HepG2 (cell line): ENCODE measurements at regions not wholly inside any gene's neighbourhood (a gene's known extent, or its start where the extent isn't known, plus 50 kb on each side); places are given as distances from the start of the nearest gene placed in this dataset.
A peak's percentile ranks its signal among the peaks of the same experiment; 100 is the strongest.

Experiments
- ATAC-seq: fragments of 200-7000 bp; cut with Tn5 transposase; 3 replicates; pipeline ENCODE4 v1.9.1; 2020; ENCODE audit warnings: mild to moderate bottlenecking, moderate library complexity
- BruUV-seq: library from RNA; stranded (reverse); fragments of 400-500 nt; replicated peaks from 2 replicates; lab custom pipeline; 2021; lab: Mats Ljungman, UMichigan
- CTCF ChIA-PET: fragments of 300-600 bp; formaldehyde crosslinking; extraction: SDS; loops from one replicate; lab custom pipeline; 2021; ENCODE audit warnings: low total read pairs, inconsistent platforms, low intra/inter-chr PET ratio; lab: Yijun Ruan, JAX
- POLR2A ChIA-PET: fragments of 350-600 bp; sonication (Branson Sonifier 250); formaldehyde crosslinking; loops from one replicate; lab custom pipeline; 2020; ENCODE audit warnings: antibody characterized with exemption, inconsistent platforms; lab: Yijun Ruan, JAX
- DNase-seq: peaks from one replicate; pipeline ENCODE4 v3.0.0-alpha.2; 2015; ENCODE audit warnings: low spot score
- FAIRE-seq: peaks from 3 replicates; lab custom pipeline; 2011; peaks lifted over from hg19 to GRCh38; lab: Jason Lieb, UNC
- H2AFZ ChIP-seq: one replicate; pipeline ENCODE4 v1.6.1; 2011; ENCODE audit warnings: low read length, inconsistent platforms
- H3K27ac ChIP-seq: fragments of 300-600 bp; 3 replicates; pipeline ENCODE4 v1.8.0; 2011; ENCODE audit warnings: mixed run types, mild to moderate bottlenecking, mixed read lengths, low read length, inconsistent platforms; ENCODE audit not compliant: insufficient read depth; ENCODE audit errors: extremely low read length
- H3K27me3 ChIP-seq, 2 experiments: fragments of 200-600 bp in 1 of 2; 2 replicates in 1 of 2; 3 replicates in 1 of 2; pipeline versions ENCODE4 v1.6.0 to v1.8.0; 2011; ENCODE audit warnings: low read length in 2 of 2, mild to moderate bottlenecking in 2 of 2, moderate library complexity in 2 of 2, inconsistent platforms in 1 of 2; ENCODE audit not compliant: insufficient read depth in 2 of 2, control insufficient read depth in 1 of 2
- H3K36me3 ChIP-seq, 2 experiments: fragments of 200-600 bp in 1 of 2; replicated peaks in 1 of 2; 2 replicates in 1 of 2; 3 replicates in 1 of 2; pipeline versions ENCODE4 v1.5.1 to v1.8.0; 2011; ENCODE audit warnings: low read length in 2 of 2, inconsistent platforms in 1 of 2; ENCODE audit not compliant: insufficient read depth in 2 of 2, control insufficient read depth in 1 of 2
- H3K4me1 ChIP-seq: 2 replicates; pipeline ENCODE4 v1.5.1; 2012; ENCODE audit warnings: low read length, inconsistent platforms; ENCODE audit not compliant: insufficient read depth
- H3K4me2 ChIP-seq: 2 replicates; pipeline ENCODE4 v1.6.0; 2011; ENCODE audit warnings: low read depth, low read length, inconsistent platforms
- H3K4me3 ChIP-seq, 3 experiments: fragments of 200-600 bp in 1 of 3; sonication (generic), shearing (Covaris generic) in 1 of 3; replicated peaks in 1 of 3; 2 replicates each; pipeline ENCODE4 v1.5.1; 2011 to 2016; ENCODE audit warnings: low read length in 3 of 3, inconsistent platforms in 2 of 3, low read depth in 2 of 3, mild to moderate bottlenecking in 2 of 3, control low read depth in 1 of 3, mixed read lengths in 1 of 3; ENCODE audit not compliant: insufficient read depth in 1 of 3
- H3K79me2 ChIP-seq: one replicate; pipeline ENCODE4 v1.6.1; 2011; ENCODE audit warnings: low read length, inconsistent platforms; ENCODE audit not compliant: insufficient read depth
- H3K9ac ChIP-seq: 2 replicates; pipeline ENCODE4 v1.6.0; 2011; ENCODE audit warnings: mild to moderate bottlenecking, low read depth, low read length, inconsistent platforms; ENCODE audit not compliant: insufficient read depth
- H3K9me3 ChIP-seq: 2 replicates; pipeline ENCODE4 v1.5.1; 2012; ENCODE audit warnings: mild to moderate bottlenecking, low read length
- H4K20me1 ChIP-seq: 2 replicates; pipeline ENCODE4 v1.6.0; 2011; ENCODE audit warnings: inconsistent platforms, mild to moderate bottlenecking, low read length, moderate library complexity; ENCODE audit not compliant: insufficient read depth
- CBX5 ChIP-seq: sonication (generic); formaldehyde crosslinking; IDR thresholded peaks from 2 replicates; pipeline ENCODE4 v1.4.0; 2020; ENCODE audit warnings: missing genetic modification reagents, borderline replicate concordance
- CENPT ChIP-seq: sonication (generic); formaldehyde crosslinking; IDR thresholded peaks from 2 replicates; pipeline ENCODE4 v1.8.0; 2022; ENCODE audit warnings: low read depth, mild to moderate bottlenecking, moderate library complexity, missing genetic modification reagents
- FOSL2 ChIP-seq: sonication (generic); formaldehyde crosslinking; IDR thresholded peaks from 2 replicates; pipeline ENCODE4 v1.4.0; 2020; ENCODE audit warnings: missing genetic modification reagents
- HOXA7 ChIP-seq: sonication (generic); formaldehyde crosslinking; IDR thresholded peaks from 2 replicates; pipeline ENCODE4 v1.8.1; 2022; ENCODE audit warnings: mild to moderate bottlenecking, missing genetic modification reagents, moderate library complexity
- KDM2A ChIP-seq: sonication (generic); formaldehyde crosslinking; IDR thresholded peaks from 2 replicates; pipeline ENCODE4 v1.4.0; 2020; ENCODE audit warnings: low read depth, missing genetic modification reagents, borderline replicate concordance
- MAFK ChIP-seq, 2 experiments: IDR thresholded peaks in 1 of 2; conservative IDR thresholded peaks in 1 of 2; 2 replicates each; pipeline ENCODE4 v1.6.1; 2011; ENCODE audit warnings: improper control_type of control experiment in 2 of 2, low read length in 2 of 2
- SALL1 ChIP-seq: sonication (generic); formaldehyde crosslinking; IDR thresholded peaks from 2 replicates; pipeline ENCODE4 v1.8.0; 2022; ENCODE audit warnings: mild to moderate bottlenecking, missing genetic modification reagents
- ZBTB21 ChIP-seq: sonication (generic); formaldehyde crosslinking; IDR thresholded peaks from 2 replicates; pipeline ENCODE4 v1.4.0; 2020; ENCODE audit warnings: missing genetic modification reagents
- ZMAT3 ChIP-seq: sonication (generic); formaldehyde crosslinking; conservative IDR thresholded peaks from 2 replicates; pipeline ENCODE4 v1.7.0; 2021; ENCODE audit warnings: missing genetic modification reagents
- ZMYM4 ChIP-seq: sonication (generic); formaldehyde crosslinking; IDR thresholded peaks from 2 replicates; pipeline ENCODE4 v1.8.1; 2023; ENCODE audit warnings: mild to moderate bottlenecking, missing genetic modification reagents
- ZNF274 ChIP-seq: sonication (generic); formaldehyde crosslinking; IDR thresholded peaks from 2 replicates; pipeline ENCODE4 v1.5.1; 2020; ENCODE audit warnings: mild to moderate bottlenecking, missing genetic modification reagents
- ZNF44 ChIP-seq: sonication (generic); formaldehyde crosslinking; IDR thresholded peaks from 2 replicates; pipeline ENCODE4 v1.5.1; 2020; ENCODE audit warnings: mild to moderate bottlenecking, missing genetic modification reagents
- WGBS: methylation state at CpG from one replicate; pipeline ENCODE4 v1.1.6; 2017; ENCODE audit warnings: low lambda C conversion rate; 5-methylcytosine and 5-hydroxymethylcytosine counted together
- in situ Hi-C: cut with HindIII; loops from 2 replicates; pipeline ENCODE4 v1.10.0; 2017; ENCODE audit warnings: low pct_unique_long_range_greater_than_20kb; ENCODE audit not compliant: extremely low pct_ligation_motif_present
- intact Hi-C: fragments of 100-400 bp; cut with micrococcal nuclease; formaldehyde crosslinking; loops from one replicate; pipeline ENCODE4 v1.10.0; 2022; ENCODE audit not compliant: unreplicated experiment
- TF ChIP-seq, protein P1 (sequence below): sonication (generic); formaldehyde crosslinking; IDR thresholded peaks from 2 replicates; pipeline ENCODE4 v1.5.0; 2020; ENCODE audit warnings: missing genetic modification reagents, mild to moderate bottlenecking, borderline replicate concordance
- TF ChIP-seq, protein P2 (sequence below): sonication (generic); formaldehyde crosslinking; IDR thresholded peaks from 2 replicates; pipeline ENCODE4 v1.4.0; 2020; ENCODE audit warnings: mild to moderate bottlenecking, missing genetic modification reagents

DNA sequence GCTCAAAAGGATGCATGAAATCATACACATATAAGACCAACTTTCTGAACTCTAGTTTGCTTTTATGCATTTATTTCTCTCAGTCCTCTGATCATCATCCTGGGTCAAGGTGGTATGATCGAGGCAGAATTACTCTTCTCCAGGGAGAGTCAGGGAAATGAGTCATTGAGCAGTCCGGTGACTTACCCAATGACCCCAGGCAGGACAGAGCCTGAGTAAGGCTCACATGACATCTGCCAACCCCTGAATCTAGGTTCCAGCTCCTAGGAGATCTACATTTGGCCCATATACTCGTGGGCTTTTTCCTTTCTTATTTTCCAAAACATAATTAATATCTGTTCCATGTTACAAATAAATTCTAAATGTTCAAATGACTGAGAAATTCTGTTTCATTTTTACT is 502.3 kb downstream of the FOXO1 start:
- no peak overlapping the region for H2AFZ ChIP-seq
- WGBS, result 3% methylated on average over 3 of the region's 3 CpGs
- no TSS peak for BruUV-seq
- peaks cover 2 to 5% of the 10 kb centered on the region in 2 experiments; a peak in 3 of 5 replicates for H3K27me3 ChIP-seq
- CTCF ChIA-PET, result no interaction called here
- no peak overlapping the region for H3K27ac ChIP-seq
- H3K36me3 ChIP-seq, result no peaks in the 10 kb centered on the region
- POLR2A ChIA-PET, result no interaction called here
- H3K9me3 ChIP-seq, result no peaks in the 10 kb centered on the region
- no peaks in the 10 kb centered on the region for H3K79me2 ChIP-seq
- no peak for DNase-seq
- H3K4me3 ChIP-seq, result no peak overlapping the region
- H4K20me1 ChIP-seq, result no peaks in the 10 kb centered on the region
- H3K9ac ChIP-seq, result no peak overlapping the region
- ATAC-seq, result no peak
- H3K4me1 ChIP-seq, result no peaks in the 10 kb centered on the region
- no peak overlapping the region for H3K4me2 ChIP-seq
- no peak for FAIRE-seq
- intact Hi-C loops (no loop called here), in situ Hi-C loops (no loop called here)
- TF ChIP-seq FOSL2 (CRISPR knock-in tag), result peak; percentile 30; the same call in 1 of the 2 replicates
- no peak for TF ChIP-seq CENPT
- no peak for TF ChIP-seq ZNF44
- TF ChIP-seq, protein P1, sequence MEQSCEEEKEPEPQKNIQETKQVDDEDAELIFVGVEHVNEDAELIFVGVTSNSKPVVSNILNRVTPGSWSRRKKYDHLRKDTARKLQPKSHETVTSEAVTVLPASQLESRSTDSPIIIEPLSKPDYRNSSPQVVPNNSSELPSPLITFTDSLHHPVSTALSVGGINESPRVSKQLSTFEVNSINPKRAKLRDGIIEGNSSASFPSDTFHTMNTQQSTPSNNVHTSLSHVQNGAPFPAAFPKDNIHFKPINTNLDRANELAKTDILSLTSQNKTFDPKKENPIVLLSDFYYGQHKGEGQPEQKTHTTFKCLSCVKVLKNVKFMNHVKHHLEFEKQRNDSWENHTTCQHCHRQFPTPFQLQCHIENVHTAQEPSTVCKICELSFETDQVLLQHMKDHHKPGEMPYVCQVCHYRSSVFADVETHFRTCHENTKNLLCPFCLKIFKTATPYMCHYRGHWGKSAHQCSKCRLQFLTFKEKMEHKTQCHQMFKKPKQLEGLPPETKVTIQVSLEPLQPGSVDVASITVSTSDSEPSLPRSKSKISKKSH (CRISPR knock-in tag), result no peak

DNA sequence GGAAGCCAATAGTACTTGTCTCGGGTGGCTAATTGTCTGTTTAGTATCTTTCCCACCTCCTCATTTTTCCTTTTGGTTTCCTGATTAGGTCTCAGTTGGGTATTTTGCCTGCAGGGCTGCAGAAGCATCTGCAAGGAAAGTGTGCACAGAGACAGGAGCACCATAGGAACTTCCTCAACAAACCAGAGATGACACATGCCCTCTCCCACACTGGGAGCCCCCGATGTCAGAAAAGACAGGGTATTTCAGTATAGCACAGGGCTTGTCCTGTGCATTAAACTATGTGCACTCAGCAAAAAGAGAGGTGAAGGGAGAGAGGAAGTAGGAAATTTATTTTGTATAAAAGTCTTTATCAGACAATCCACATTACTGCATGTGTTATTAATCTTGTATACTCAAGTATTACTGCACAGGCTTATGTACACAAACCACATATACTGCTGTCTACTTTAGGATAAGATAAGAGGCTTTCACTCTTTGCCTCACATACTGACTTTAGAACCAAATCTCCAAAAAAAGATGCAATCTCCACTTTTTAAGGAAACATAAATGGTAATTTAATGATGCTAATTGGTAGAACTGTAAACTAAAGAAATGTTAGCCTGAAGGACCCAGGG is 501.0 kb downstream of the FOXO1 start:
- no peaks in the 10 kb centered on the region for H3K4me1 ChIP-seq
- no peaks in the 10 kb centered on the region for H4K20me1 ChIP-seq
- H3K27me3 ChIP-seq, result peaks cover 0 to 5% of the 10 kb centered on the region in 2 experiments; a peak in 2 of 5 replicates
- no peak overlapping the region for H3K4me2 ChIP-seq
- FAIRE-seq, result no peak
- no peaks in the 10 kb centered on the region for H3K79me2 ChIP-seq
- no peaks in the 10 kb centered on the region for H3K9me3 ChIP-seq
- no peak overlapping the region for H2AFZ ChIP-seq
- no peak overlapping the region for H3K9ac ChIP-seq
- H3K36me3 ChIP-seq, result no peaks in the 10 kb centered on the region
- in situ Hi-C loops, result no loop called here
- ATAC-seq, result no peak
- CTCF ChIA-PET, result no interaction called here
- POLR2A ChIA-PET, result no interaction called here
- DNase-seq, result no peak
- H3K4me3 ChIP-seq, result no peak overlapping the region
- BruUV-seq, result no TSS peak
- 17% methylated on average over 2 of the region's 2 CpGs for WGBS
- intact Hi-C loops, result no loop called here
- no peak overlapping the region for H3K27ac ChIP-seq
- no peak for TF ChIP-seq MAFK (conservative IDR thresholded peaks at IDR 0.05 in 1 of 2, IDR thresholded peaks at IDR 0.05 in 1 of 2; ENCODE audit: low read length in 2 of 2)
- TF ChIP-seq ZBTB21 (CRISPR knock-in tag), result no peak
- TF ChIP-seq, protein P2, sequence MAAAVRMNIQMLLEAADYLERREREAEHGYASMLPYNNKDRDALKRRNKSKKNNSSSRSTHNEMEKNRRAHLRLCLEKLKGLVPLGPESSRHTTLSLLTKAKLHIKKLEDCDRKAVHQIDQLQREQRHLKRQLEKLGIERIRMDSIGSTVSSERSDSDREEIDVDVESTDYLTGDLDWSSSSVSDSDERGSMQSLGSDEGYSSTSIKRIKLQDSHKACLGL (CRISPR knock-in tag), result no peak
- TF ChIP-seq CBX5, result no peak
- no peak for TF ChIP-seq ZMAT3 (CRISPR knock-in tag)
- no peak for TF ChIP-seq ZMYM4 (CRISPR knock-in tag)
- no peak for TF ChIP-seq KDM2A (CRISPR knock-in tag)
- TF ChIP-seq SALL1, result no peak
- no peak for TF ChIP-seq HOXA7 (CRISPR knock-in tag)
- TF ChIP-seq ZNF274 (CRISPR knock-in tag), result no peak
